Mesendoderm (in vitro differentiated cells): ENCODE measurements at regions not wholly inside any gene's neighbourhood (a gene's known extent, or its start where the extent isn't known, plus 50 kb on each side); places are given as distances from the start of the nearest gene placed in this dataset.
"Not testable (repeated sequence)": the region's sequence is repeated elsewhere in the genome, so short reads cannot be mapped to it uniquely, and the experiment has no call there.

ENCODE experiments used
- DNase-seq: peaks from one replicate; pipeline ENCODE4 v3.0.0; 2013
- H2AK5ac ChIP-seq: 2 replicates; pipeline ENCODE4 v1.6.1; 2013; ENCODE audit warnings: low read length, inconsistent platforms
- H2BK120ac ChIP-seq: 2 replicates; pipeline ENCODE4 v1.6.1; 2013; ENCODE audit warnings: low read depth, mild to moderate bottlenecking, low read length, moderate library complexity, mixed read lengths
- H2BK15ac ChIP-seq: replicated peaks from 2 replicates; pipeline ENCODE4 v1.6.1; 2013; ENCODE audit warnings: low read depth, mild to moderate bottlenecking, moderate library complexity
- H2BK5ac ChIP-seq: 2 replicates; pipeline ENCODE4 v1.6.1; 2013; ENCODE audit warnings: low read length, inconsistent platforms
- H3K18ac ChIP-seq: 2 replicates; pipeline ENCODE4 v1.6.1; 2013; ENCODE audit warnings: mild to moderate bottlenecking, low read length, mixed read lengths
- H3K23ac ChIP-seq: one replicate; pipeline ENCODE4 v1.6.1; 2013; ENCODE audit warnings: low read length
- H3K27ac ChIP-seq: 2 replicates; pipeline ENCODE4 v1.5.1; 2013; ENCODE audit warnings: low read depth, mild to moderate bottlenecking, inconsistent platforms, low read length, moderate library complexity
- H3K27me3 ChIP-seq: 2 replicates; pipeline ENCODE4 v1.6.1; 2013; ENCODE audit warnings: low read length, control low read depth, mild to moderate bottlenecking, inconsistent platforms; ENCODE audit not compliant: insufficient read depth, poor library complexity
- H3K36me3 ChIP-seq: 2 replicates; pipeline ENCODE4 v1.6.1; 2013; ENCODE audit warnings: low read length, inconsistent platforms; ENCODE audit not compliant: control insufficient read depth, insufficient read depth
- H3K4ac ChIP-seq: one replicate; pipeline ENCODE4 v1.6.1; 2013; ENCODE audit warnings: low read depth, mild to moderate bottlenecking, low read length, moderate library complexity
- H3K4me1 ChIP-seq: 2 replicates; pipeline ENCODE4 v1.6.1; 2013; ENCODE audit warnings: low read depth, low read length, inconsistent platforms; ENCODE audit not compliant: control insufficient read depth
- H3K4me2 ChIP-seq: 2 replicates; pipeline ENCODE4 v1.6.1; 2013; ENCODE audit warnings: low read length
- H3K4me3 ChIP-seq: 2 replicates; pipeline ENCODE4 v1.5.1; 2013; ENCODE audit warnings: mild to moderate bottlenecking, low read length
- H3K56ac ChIP-seq: one replicate; pipeline ENCODE4 v1.6.1; 2013; ENCODE audit warnings: low read length
- H3K79me1 ChIP-seq: 2 replicates; pipeline ENCODE4 v1.6.1; 2013; ENCODE audit warnings: low read length, inconsistent platforms
- H3K79me2 ChIP-seq: 2 replicates; pipeline ENCODE4 v1.6.1; 2013; ENCODE audit warnings: mild to moderate bottlenecking, low read length; ENCODE audit not compliant: control insufficient read depth, insufficient read depth
- H3K9ac ChIP-seq: 2 replicates; pipeline ENCODE4 v1.6.1; 2013; ENCODE audit warnings: low read length, inconsistent platforms
- H4K5ac ChIP-seq: one replicate; pipeline ENCODE4 v1.6.1; 2013; ENCODE audit warnings: low read length
- H4K8ac ChIP-seq: one replicate; pipeline ENCODE4 v1.6.1; 2013; ENCODE audit warnings: low read depth, mild to moderate bottlenecking, control low read depth, low read length, moderate library complexity
- WGBS: extraction: QIAGEN DNeasy Blood & Tissue Kit; methylation state at CpG from one replicate; pipeline ENCODE4 v1.1.7; 2013; ENCODE audit warnings: low lambda C conversion rate, missing lambda C conversion rate; ENCODE audit not compliant: insufficient coverage; ENCODE audit errors: extremely low coverage; 5-methylcytosine and 5-hydroxymethylcytosine counted together

- no CpG with 5 or more reads among the region's 1 CpG for WGBS
- Histone ChIP-seq H2BK5ac (no peak overlapping the region), H2AK5ac (no peak overlapping the region), H2BK15ac (no peak overlapping the region), H3K4me1 (no peaks in the 10 kb centered on the region), H3K4me2 (no peak overlapping the region), H3K79me2 (no peaks in the 10 kb centered on the region), H3K27me3 (no peaks in the 10 kb centered on the region), H4K5ac (no peak overlapping the region), H3K23ac (no peak overlapping the region), H2BK120ac (no peak overlapping the region), H3K27ac (no peak overlapping the region), H3K18ac (no peak overlapping the region), H3K4me3 (no peak overlapping the region), H3K56ac (no peak overlapping the region), H3K79me1 (no peaks in the 10 kb centered on the region), H3K9ac (no peak overlapping the region), H3K4ac (no peak overlapping the region), H3K36me3 (no peaks in the 10 kb centered on the region), H4K8ac (no peak overlapping the region)
- no peak for DNase-seq
These were observed 107.3 kb upstream of the ANKRD28 start for GRCh38 chr3:15905041-15905440.

GRCh38 chr3:15907403-15907802, 109.6 kb upstream of the ANKRD28 start:
- H3K9ac ChIP-seq, H4K5ac ChIP-seq, H3K27me3 ChIP-seq, H4K8ac ChIP-seq, H3K23ac ChIP-seq, H3K27ac ChIP-seq, H3K79me2 ChIP-seq, H3K36me3 ChIP-seq, H3K56ac ChIP-seq, H2AK5ac ChIP-seq, H3K18ac ChIP-seq, H3K4me1 ChIP-seq, H3K79me1 ChIP-seq, H2BK120ac ChIP-seq, H2BK5ac ChIP-seq, DNase-seq, H3K4me2 ChIP-seq, H3K4me3 ChIP-seq, H2BK15ac ChIP-seq, H3K4ac ChIP-seq: not testable (repeated sequence)
- no CpG with 5 or more reads among the region's 5 CpGs for WGBS

GRCh38 chr3:15918988-15919387, 121.2 kb upstream of the ANKRD28 start:
- no peak overlapping the region for H3K4me2 ChIP-seq
- no peak for DNase-seq
- no peaks in the 10 kb centered on the region for H3K79me2 ChIP-seq
- H3K4ac ChIP-seq, result no peak overlapping the region
- no peak overlapping the region for H3K27ac ChIP-seq
- H3K18ac ChIP-seq, result no peak overlapping the region
- no peak overlapping the region for H2BK15ac ChIP-seq
- WGBS, result no CpG with 5 or more reads among the region's 5 CpGs
- H2BK5ac ChIP-seq, result no peak overlapping the region
- no peak overlapping the region for H3K4me3 ChIP-seq
- no peak overlapping the region for H3K23ac ChIP-seq
- H3K79me1 ChIP-seq, result no peaks in the 10 kb centered on the region
- no peak overlapping the region for H4K8ac ChIP-seq
- H3K36me3 ChIP-seq, result no peaks in the 10 kb centered on the region
- H2BK120ac ChIP-seq, result no peak overlapping the region
- no peaks in the 10 kb centered on the region for H3K27me3 ChIP-seq
- no peak overlapping the region for H3K9ac ChIP-seq
- H3K56ac ChIP-seq, result no peak overlapping the region
- H3K4me1 ChIP-seq, result no peaks in the 10 kb centered on the region
- no peak overlapping the region for H4K5ac ChIP-seq
- H2AK5ac ChIP-seq, result no peak overlapping the region

- Histone ChIP-seq H3K18ac (no peak overlapping the region), H4K8ac (no peak overlapping the region), H3K27me3 (no peaks in the 10 kb centered on the region), H3K4me3 (no peak overlapping the region), H3K4me2 (no peak overlapping the region), H3K79me2 (no peaks in the 10 kb centered on the region), H3K4ac (no peak overlapping the region), H2BK5ac (no peak overlapping the region), H3K23ac (no peak overlapping the region), H2AK5ac (no peak overlapping the region), H3K4me1 (no peaks in the 10 kb centered on the region), H2BK120ac (no peak overlapping the region), H3K56ac (no peak overlapping the region), H3K79me1 (no peaks in the 10 kb centered on the region), H3K9ac (no peak overlapping the region), H3K27ac (no peak overlapping the region), H2BK15ac (no peak overlapping the region), H4K5ac (no peak overlapping the region), H3K36me3 (no peaks in the 10 kb centered on the region)
- no peak for DNase-seq
- WGBS, result no CpG with 5 or more reads among the region's 2 CpGs
These were observed 122.2 kb upstream of the ANKRD28 start for GRCh38 chr3:15919971-15920370.

GRCh38 chr3:15923640-15924405, 126.0 kb upstream of the ANKRD28 start:
- H3K23ac ChIP-seq, result no peak overlapping the region
- no peaks in the 10 kb centered on the region for H3K79me2 ChIP-seq
- no peaks in the 10 kb centered on the region for H3K36me3 ChIP-seq
- no peak overlapping the region for H2BK15ac ChIP-seq
- H2AK5ac ChIP-seq, result no peak overlapping the region
- no CpG with 5 or more reads among the region's 5 CpGs for WGBS
- H3K27me3 ChIP-seq, result no peaks in the 10 kb centered on the region
- H4K5ac ChIP-seq, result no peak overlapping the region
- no peak overlapping the region for H3K4me2 ChIP-seq
- no peak overlapping the region for H3K4ac ChIP-seq
- H4K8ac ChIP-seq, result no peak overlapping the region
- H3K4me3 ChIP-seq, result no peak overlapping the region
- no peak overlapping the region for H3K56ac ChIP-seq
- H3K27ac ChIP-seq, result no peak overlapping the region
- DNase-seq, result no peak
- H3K79me1 ChIP-seq, result no peaks in the 10 kb centered on the region
- no peak overlapping the region for H2BK5ac ChIP-seq
- H3K4me1 ChIP-seq, result no peaks in the 10 kb centered on the region
- H3K18ac ChIP-seq, result no peak overlapping the region
- H3K9ac ChIP-seq, result no peak overlapping the region
- H2BK120ac ChIP-seq, result no peak overlapping the region

GRCh38 chr3:15924914-15925313, 127.1 kb upstream of the ANKRD28 start:
- H2BK15ac ChIP-seq, result no peak overlapping the region
- no peak overlapping the region for H3K9ac ChIP-seq
- H3K23ac ChIP-seq, result no peak overlapping the region
- H3K79me2 ChIP-seq, result no peaks in the 10 kb centered on the region
- H4K8ac ChIP-seq, result no peak overlapping the region
- no peak overlapping the region for H2BK120ac ChIP-seq
- H2AK5ac ChIP-seq, result no peak overlapping the region
- no peaks in the 10 kb centered on the region for H3K4me1 ChIP-seq
- H4K5ac ChIP-seq, result no peak overlapping the region
- no peak overlapping the region for H3K4me3 ChIP-seq
- H3K18ac ChIP-seq, result no peak overlapping the region
- H3K56ac ChIP-seq, result no peak overlapping the region
- no peak overlapping the region for H3K4me2 ChIP-seq
- no peaks in the 10 kb centered on the region for H3K27me3 ChIP-seq
- H3K79me1 ChIP-seq, result no peaks in the 10 kb centered on the region
- DNase-seq, result no peak
- H3K27ac ChIP-seq, result no peak overlapping the region
- no CpG with 5 or more reads among the region's 2 CpGs for WGBS
- H3K4ac ChIP-seq, result no peak overlapping the region
- no peaks in the 10 kb centered on the region for H3K36me3 ChIP-seq
- no peak overlapping the region for H2BK5ac ChIP-seq
